Pancreas (tissue), 10 donors: ENCODE measurements at regions not wholly inside any gene's neighbourhood (a gene's known extent, or its start where the extent isn't known, plus 50 kb on each side); places are given as distances from the start of the nearest gene placed in this dataset.
"Not testable (repeated sequence)": the region's sequence is repeated elsewhere in the genome, so short reads cannot be mapped to it uniquely, and the experiment has no call there.

Source experiments
- ATAC-seq, 4 donors: fragments of 200-7000 bp; cut with Tn5 transposase; one replicate each; pipeline versions ENCODE4 v1.8.0 to v1.9.1; 2020; ENCODE audit warnings: mild to moderate bottlenecking in 4 of 4, moderate library complexity in 4 of 4
- DNase-seq, 6 donors: peaks; one replicate each; pipeline ENCODE4 v3.0.0-alpha.2; 2020
- FAIRE-seq: peaks from 2 replicates; lab custom pipeline; 2012; peaks lifted over from hg19 to GRCh38; lab: Jason Lieb, UNC
- H3K27ac ChIP-seq, 4 donors: fragments of 200-600 bp; sonication (generic); 1 replicate in 3 of 4; 2 replicates in 1 of 4; pipeline versions ENCODE4 v1.5.0 to v1.8.0; 2020
- H3K27me3 ChIP-seq, 4 donors: fragments of 200-600 bp; one replicate each; pipeline ENCODE4 v1.8.0; 2021
- H3K36me3 ChIP-seq, 3 donors: fragments of 200-600 bp; sonication (generic) in 1 of 3; one replicate each; pipeline versions ENCODE4 v1.5.0 to v1.8.0; 2020 to 2021
- H3K4me1 ChIP-seq, 3 donors: fragments of 200-600 bp; one replicate each; pipeline ENCODE4 v1.8.0; 2021
- H3K4me3 ChIP-seq, 4 donors: fragments of 200-600 bp; sonication (generic) in 2 of 4; one replicate each; pipeline versions ENCODE4 v1.5.0 to v1.8.0; 2020 to 2021
- H3K9me3 ChIP-seq, 4 donors: fragments of 200-600 bp; one replicate each; pipeline ENCODE4 v1.8.0; 2021
- WGBS, 2 donors: extraction: QIAGEN DNeasy Blood & Tissue Kit; methylation state at CpG; one replicate each; pipeline ENCODE4 v1.1.7; 2013; 5-methylcytosine and 5-hydroxymethylcytosine counted together
- intact Hi-C, 3 donors: fragments of 100-400 bp; cut with DNase I; formaldehyde crosslinking; loops; one replicate each; pipeline versions ENCODE4 v1.11.1 to v1.14.2; 2022
- TF ChIP-seq, protein P1 (sequence below), 4 donors: fragments of 200-600 bp; sonication (generic) in 3 of 4; IDR thresholded peaks; one replicate each; pipeline versions ENCODE4 v1.5.0 to v1.8.0; 2021; ENCODE audit warnings: antibody characterized with exemption in 4 of 4
- donor health status: healthy with polysubstance abuse.
- donor health status: DM: no; HTN: no; CAD: no; lungs with moderate emphysema.
- donor health status: DM: no; HTN: no; CAD: no.
- donor health status: control.
- donor health status: control.
- donor health status: Bipolar disorder and iron deficiency.
- donor health status: DM: yes; HTN: yes; CAD: no.
- donor health status: DM: no; HTN: no; CAD: no.
- donor health status: DM: no; HTN: no; CAD: no.
- donor health status: DM: yes; HTN: yes; CAD: no.

DNA sequence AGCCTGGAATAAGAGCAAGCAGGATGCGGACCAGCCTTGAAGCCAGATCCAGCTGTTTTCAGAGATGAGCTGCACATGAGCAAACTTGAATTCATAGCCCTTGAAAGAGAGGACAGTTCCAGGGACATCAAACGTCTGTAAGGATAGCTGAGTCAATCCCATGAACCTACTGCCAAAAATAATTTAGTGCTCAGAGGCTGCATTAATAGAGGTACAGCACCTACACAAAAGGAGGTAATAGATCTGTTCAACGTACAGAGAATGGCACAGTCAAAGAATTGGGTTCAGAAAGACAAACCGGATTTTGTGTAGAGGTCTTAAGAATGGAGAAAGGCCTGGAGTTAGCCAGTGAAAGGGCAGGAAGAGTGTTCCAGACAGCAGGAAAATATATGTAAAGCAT is 110.8 kb upstream of the ZC3H12A start:
- WGBS, 2 donors, result 43 to 47% methylated on average over 4 of the region's 4 CpGs
- FAIRE-seq (no peak), ATAC-seq (no peak), DNase-seq (no peak)
- Histone ChIP-seq H3K27me3 (peaks cover 0 to 4% (median 0%) of the 10 kb centered on the region in 4 donors), H3K4me3 (no peak overlapping the region), H3K36me3 (no peaks in the 10 kb centered on the region), H3K4me1 (no peaks in the 10 kb centered on the region), H3K27ac (no peak overlapping the region), H3K9me3 (no peaks in the 10 kb centered on the region)
- intact Hi-C loops, result no loop called here
- TF ChIP-seq, protein P1, sequence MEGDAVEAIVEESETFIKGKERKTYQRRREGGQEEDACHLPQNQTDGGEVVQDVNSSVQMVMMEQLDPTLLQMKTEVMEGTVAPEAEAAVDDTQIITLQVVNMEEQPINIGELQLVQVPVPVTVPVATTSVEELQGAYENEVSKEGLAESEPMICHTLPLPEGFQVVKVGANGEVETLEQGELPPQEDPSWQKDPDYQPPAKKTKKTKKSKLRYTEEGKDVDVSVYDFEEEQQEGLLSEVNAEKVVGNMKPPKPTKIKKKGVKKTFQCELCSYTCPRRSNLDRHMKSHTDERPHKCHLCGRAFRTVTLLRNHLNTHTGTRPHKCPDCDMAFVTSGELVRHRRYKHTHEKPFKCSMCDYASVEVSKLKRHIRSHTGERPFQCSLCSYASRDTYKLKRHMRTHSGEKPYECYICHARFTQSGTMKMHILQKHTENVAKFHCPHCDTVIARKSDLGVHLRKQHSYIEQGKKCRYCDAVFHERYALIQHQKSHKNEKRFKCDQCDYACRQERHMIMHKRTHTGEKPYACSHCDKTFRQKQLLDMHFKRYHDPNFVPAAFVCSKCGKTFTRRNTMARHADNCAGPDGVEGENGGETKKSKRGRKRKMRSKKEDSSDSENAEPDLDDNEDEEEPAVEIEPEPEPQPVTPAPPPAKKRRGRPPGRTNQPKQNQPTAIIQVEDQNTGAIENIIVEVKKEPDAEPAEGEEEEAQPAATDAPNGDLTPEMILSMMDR (IDR thresholded peaks at IDR 0.05), result no peak

DNA sequence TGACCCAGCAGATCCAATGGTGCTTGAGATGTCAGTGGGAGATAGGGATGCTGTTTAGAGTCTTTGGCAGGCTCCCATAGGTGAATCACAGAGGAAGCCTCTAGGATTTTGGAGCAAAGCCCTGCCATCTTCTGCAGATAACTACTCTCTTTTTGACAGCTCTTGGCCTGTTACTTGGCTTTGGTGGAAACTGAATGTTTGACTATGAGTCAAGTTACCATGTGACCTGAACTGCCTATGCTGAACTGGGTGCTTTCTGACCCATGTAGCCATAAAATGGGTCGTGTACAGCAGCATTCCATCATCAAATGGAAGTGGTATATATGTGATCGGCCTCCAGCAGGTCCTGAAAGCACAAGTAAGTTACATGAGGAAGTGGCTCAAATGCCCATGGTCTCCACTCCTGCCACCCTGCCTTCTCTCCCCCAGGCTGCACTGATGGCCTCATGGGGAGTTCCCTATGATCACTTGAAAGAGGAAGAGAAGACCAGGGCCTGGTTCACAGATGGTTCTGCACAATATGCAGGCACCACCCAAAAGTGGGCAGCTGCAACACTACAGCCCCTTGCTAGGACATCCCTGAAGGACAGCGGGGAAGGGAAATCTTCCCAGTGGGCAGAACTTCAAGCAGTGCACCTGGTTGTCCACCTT is 105.6 kb upstream of the ZC3H12A start:
- WGBS, 2 donors, result 56 to 61% methylated on average over 3 of the region's 3 CpGs
- H3K9me3 ChIP-seq, ATAC-seq, DNase-seq, FAIRE-seq, H3K4me1 ChIP-seq, H3K4me3 ChIP-seq, H3K36me3 ChIP-seq, intact Hi-C loops, H3K27ac ChIP-seq, H3K27me3 ChIP-seq: not testable (repeated sequence)

DNA sequence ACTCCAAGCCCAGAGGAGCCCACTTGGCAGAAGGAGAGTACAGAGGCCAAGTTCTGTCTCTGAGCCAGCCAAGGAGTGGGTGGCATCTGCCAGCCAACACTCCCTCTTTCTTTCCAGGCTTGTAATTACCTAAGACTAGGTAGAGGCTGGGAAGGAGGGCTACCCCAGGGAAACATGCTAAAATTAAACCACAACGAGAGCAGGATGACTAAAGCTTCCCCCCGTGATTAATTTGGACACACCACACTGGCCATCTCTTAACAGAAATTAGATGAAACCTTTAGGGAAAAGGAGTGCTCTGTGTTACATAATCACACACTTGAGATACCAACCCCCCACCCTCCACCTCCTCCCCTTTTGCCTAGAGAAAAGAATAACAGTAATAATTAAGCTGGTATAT is 102.1 kb upstream of the ZC3H12A start:
- WGBS, 2 donors, result 40 to 49% methylated on average over 2 of the region's 2 CpGs
- DNase-seq (no peak), FAIRE-seq (no peak), ATAC-seq (no peak)
- no peaks in the 10 kb centered on the region for H3K27me3 ChIP-seq
- no peak overlapping the region for H3K27ac ChIP-seq
- no peaks in the 10 kb centered on the region for H3K9me3 ChIP-seq
- intact Hi-C loops, result no loop called here
- no peaks in the 10 kb centered on the region for H3K4me1 ChIP-seq
- no peaks in the 10 kb centered on the region for H3K36me3 ChIP-seq
- H3K4me3 ChIP-seq, result no peak overlapping the region
- TF ChIP-seq, protein P1 (IDR thresholded peaks at IDR 0.05), result no peak

DNA sequence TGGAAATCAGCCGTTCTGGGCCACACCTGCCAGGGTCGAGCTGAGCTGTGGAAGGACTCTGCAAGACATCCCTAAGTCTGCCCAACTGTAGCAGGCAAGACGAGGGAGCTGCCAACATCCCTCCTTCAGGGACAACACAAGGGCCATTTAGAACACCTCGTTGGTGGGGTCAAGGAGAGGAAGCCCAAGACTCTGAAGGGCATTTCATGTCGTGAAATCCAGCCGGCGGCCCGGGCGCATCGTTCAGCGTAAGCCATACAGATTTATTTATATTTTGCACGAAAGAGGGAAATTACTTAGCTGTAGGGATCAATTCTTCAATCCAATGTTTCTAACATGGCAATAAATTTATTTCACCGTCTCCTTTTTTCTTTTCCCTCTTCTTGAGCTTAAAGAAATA is 101.7 kb upstream of the ZC3H12A start:
- no peaks in the 10 kb centered on the region for H3K9me3 ChIP-seq
- DNase-seq (no peak), ATAC-seq (no peak), FAIRE-seq (no peak)
- WGBS, 2 donors, result 64 to 72% methylated on average over 13 of the region's 13 CpGs
- intact Hi-C loops, result no loop called here
- H3K36me3 ChIP-seq, result no peaks in the 10 kb centered on the region
- H3K4me3 ChIP-seq, result no peak overlapping the region
- H3K27ac ChIP-seq, result no peak overlapping the region
- H3K27me3 ChIP-seq, result no peaks in the 10 kb centered on the region
- no peaks in the 10 kb centered on the region for H3K4me1 ChIP-seq
- TF ChIP-seq, protein P1 (IDR thresholded peaks at IDR 0.05), result no peak

DNA sequence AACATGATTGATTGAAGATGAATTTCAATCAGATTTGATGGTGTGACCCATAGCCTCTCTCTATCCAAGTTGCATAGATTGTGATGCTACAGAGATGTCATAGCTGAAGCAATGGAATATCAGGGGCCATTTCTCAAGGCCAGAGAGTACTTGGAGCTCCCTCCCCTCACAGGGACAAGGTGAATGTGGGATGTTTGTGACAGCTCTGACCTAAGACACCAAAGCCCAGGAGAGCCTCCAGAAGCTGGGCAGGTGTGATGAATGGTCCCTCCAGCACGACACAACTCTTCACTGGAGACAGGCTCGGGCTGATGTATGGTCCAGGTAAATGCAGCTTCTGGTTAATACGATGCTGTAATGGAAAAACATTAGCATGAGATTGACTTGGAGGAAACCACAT is 101.0 kb upstream of the ZC3H12A start:
- H3K27ac ChIP-seq, result no peak overlapping the region
- intact Hi-C loops, result no loop called here
- H3K4me1 ChIP-seq, result no peaks in the 10 kb centered on the region
- H3K36me3 ChIP-seq, result no peaks in the 10 kb centered on the region
- H3K9me3 ChIP-seq, result no peaks in the 10 kb centered on the region
- TF ChIP-seq, protein P1 (IDR thresholded peaks at IDR 0.05), result no peak
- H3K27me3 ChIP-seq, result no peaks in the 10 kb centered on the region
- ATAC-seq, result no peak
- no peak overlapping the region for H3K4me3 ChIP-seq
- DNase-seq, result no peak
- WGBS, 2 donors, result 54 to 60% methylated on average over 3 of the region's 3 CpGs
- no peak for FAIRE-seq

DNA sequence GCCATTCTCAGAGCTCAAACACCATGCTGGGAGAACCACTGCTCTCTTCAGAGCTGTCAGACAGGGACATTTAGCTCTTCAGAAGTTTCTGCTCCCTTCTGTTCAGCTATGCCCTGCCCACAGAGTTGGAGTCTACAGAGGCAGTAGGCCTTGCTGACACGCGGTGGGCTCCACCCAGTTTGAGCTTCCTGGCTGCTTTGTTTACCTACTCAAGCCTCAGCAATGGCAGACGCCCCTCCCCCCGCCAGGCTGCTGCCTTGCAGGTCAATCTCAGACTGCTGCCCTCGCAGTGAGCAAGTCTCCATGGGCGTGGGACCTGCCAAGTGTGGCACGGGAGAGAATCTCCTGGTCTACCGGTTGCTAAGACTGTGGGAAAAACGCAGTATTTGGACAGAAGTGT is 93.8 kb upstream of the ZC3H12A start:
- intact Hi-C loops, DNase-seq, FAIRE-seq, H3K36me3 ChIP-seq, H3K9me3 ChIP-seq, H3K4me3 ChIP-seq, H3K27ac ChIP-seq, ATAC-seq, H3K27me3 ChIP-seq, H3K4me1 ChIP-seq: not testable (repeated sequence)
- WGBS, 2 donors, result 20 to 25% methylated on average over 9 of the region's 9 CpGs
